ENCODE measurements at regions not wholly inside any gene's neighbourhood (a gene's known extent, or its start where the extent isn't known, plus 50 kb on each side); places are given as distances from the start of the nearest gene placed in this dataset.

- TF ChIP-seq POLR2AphosphoS5 (IDR thresholded peaks at IDR 0.05; ENCODE audit: low read depth, low read length): no peak
- no peak for TF ChIP-seq CTCF (IDR thresholded peaks at IDR 0.05 in 2 of 3, conservative IDR thresholded peaks at IDR 0.05 in 1 of 3; ENCODE audit: borderline replicate concordance in 1 of 3, insufficient read depth in 1 of 3, low read depth in 2 of 3, low read length in 2 of 3)
- TF ChIP-seq EZH2phosphoT487 (IDR thresholded peaks at IDR 0.05; ENCODE audit: borderline replicate concordance): no peak
- no peak for TF ChIP-seq SP1 (IDR thresholded peaks at IDR 0.05; ENCODE audit: low read depth)
- no peak for TF ChIP-seq POLR2A (IDR thresholded peaks at IDR 0.05; ENCODE audit: borderline replicate concordance, extremely low read depth, insufficient read depth, insufficient read length)
- no peak for TF ChIP-seq ZFX (IDR thresholded peaks at IDR 0.05)
- no peak for TF ChIP-seq YY1 (IDR thresholded peaks at IDR 0.05; ENCODE audit: extremely low read depth, insufficient replicate concordance, low read depth, low read length)
- TF ChIP-seq ZBTB33 (IDR thresholded peaks at IDR 0.05; ENCODE audit: extremely low read depth, insufficient replicate concordance, low read length): no peak
- no peak for TF ChIP-seq CEBPB (IDR thresholded peaks at IDR 0.05; ENCODE audit: low read depth)
- no peak for TF ChIP-seq EZH2 (IDR thresholded peaks at IDR 0.05)
- TF ChIP-seq SRF (IDR thresholded peaks at IDR 0.05; ENCODE audit: low read depth): no peak
- no peak for TF ChIP-seq JUND (IDR thresholded peaks at IDR 0.05)
- TF ChIP-seq ATF3 (IDR thresholded peaks at IDR 0.05): no peak
- TF ChIP-seq RAD21 (IDR thresholded peaks at IDR 0.05; ENCODE audit: low read depth): no peak
Measured at GRCh38 chr11:25924586-25924985, 407.3 kb upstream of the ANO3 start.

All from HCT116 (cell line).